ENCODE measurements at regions not wholly inside any gene's neighbourhood (a gene's known extent, or its start where the extent isn't known, plus 50 kb on each side); places are given as distances from the start of the nearest gene placed in this dataset.
"Not testable (repeated sequence)": the region's sequence is repeated elsewhere in the genome, so short reads cannot be mapped to it uniquely, and the experiment has no call there.

DNA sequence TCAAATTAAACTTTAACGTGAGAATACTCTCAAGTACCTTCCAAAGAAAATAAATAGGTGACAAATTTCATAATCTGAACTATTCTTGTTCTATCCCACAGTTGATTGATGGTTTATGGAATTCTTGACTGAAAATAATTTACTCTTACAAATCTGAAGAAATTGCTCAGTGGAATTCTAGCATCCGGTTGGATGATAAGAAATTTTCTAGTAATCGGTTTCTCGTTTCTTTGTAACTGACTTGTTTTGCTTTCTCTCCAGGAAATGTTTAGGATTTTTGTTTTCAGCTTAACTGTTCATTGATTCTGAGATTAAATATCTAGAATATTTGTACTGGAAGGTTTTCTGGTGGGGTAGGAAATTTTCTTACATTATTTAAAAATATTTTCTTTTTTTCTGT, 558.9 kb upstream of the ADAMTS5 start:
- Histone ChIP-seq H3K9ac (ENCODE audit: low read length) (no peak overlapping the region), H3K27ac (ENCODE audit: low read depth, low read length) (no peak overlapping the region), H3K9me3 (ENCODE audit: insufficient read depth, low read depth, low read length) (no peaks in the 10 kb centered on the region), H3K27me3 (ENCODE audit: insufficient read depth, low read length) (no peaks in the 10 kb centered on the region), H3K79me2 (ENCODE audit: insufficient read depth, low read length) (no peaks in the 10 kb centered on the region), H2AFZ (ENCODE audit: low read depth, low read length) (no peak overlapping the region), H3K36me3 (ENCODE audit: insufficient read depth, low read length) (no peaks in the 10 kb centered on the region), H3K4me3 (ENCODE audit: insufficient read depth, low read depth, low read length) (no peak overlapping the region), H4K20me1 (ENCODE audit: insufficient read depth, low read length) (no peaks in the 10 kb centered on the region), H3K4me1 (ENCODE audit: insufficient read depth, low read length) (no peaks in the 10 kb centered on the region), H3K4me2 (ENCODE audit: low read length) (no peak overlapping the region)
- Mint-ChIP-seq H3K4me3 (ENCODE audit: unreplicated experiment) (no peak overlapping the region), H3K27me3 (ENCODE audit: low read depth, unreplicated experiment) (no peaks in the 10 kb centered on the region), H3K4me1 (ENCODE audit: low read depth, unreplicated experiment) (peaks cover 2% of the 10 kb centered on the region), H3K9me3 (ENCODE audit: unreplicated experiment) (peaks cover 6% of the 10 kb centered on the region), H3K36me3 (ENCODE audit: low read depth, unreplicated experiment) (no peaks in the 10 kb centered on the region), H3K27ac (ENCODE audit: unreplicated experiment) (no peak overlapping the region)
- no peak for TF ChIP-seq EZH2 (IDR thresholded peaks at IDR 0.05; ENCODE audit: insufficient read depth, low read length)
- no peak for DNase-seq (ENCODE audit: low read depth)
- FAIRE-seq: no peak

DNA sequence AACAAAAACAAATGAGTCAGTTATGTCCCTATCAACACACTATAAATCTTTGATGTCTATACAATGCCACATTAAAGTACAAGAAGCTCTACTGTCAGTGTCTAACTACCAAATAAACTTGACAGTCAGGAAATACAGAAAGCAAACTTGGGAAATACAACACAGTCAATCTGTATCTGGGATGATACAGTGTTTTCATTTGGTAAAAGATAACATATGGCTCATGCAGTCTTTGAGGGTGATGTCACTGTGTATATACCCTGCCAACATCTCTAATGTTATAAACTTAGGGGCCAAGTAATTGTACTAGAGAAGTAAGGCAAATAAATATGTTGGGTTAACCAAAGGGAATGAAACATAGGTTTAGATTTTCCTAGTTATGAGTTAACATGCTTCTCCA, 552.5 kb upstream of the ADAMTS5 start:
- Mint-ChIP-seq H3K9me3 (ENCODE audit: unreplicated experiment) (peaks cover 15% of the 10 kb centered on the region), H3K27ac (ENCODE audit: unreplicated experiment) (peak overlapping the region; percentile 77), H3K27me3 (ENCODE audit: low read depth, unreplicated experiment) (no peaks in the 10 kb centered on the region), H3K4me3 (ENCODE audit: unreplicated experiment) (no peak overlapping the region), H3K36me3 (ENCODE audit: low read depth, unreplicated experiment) (no peaks in the 10 kb centered on the region), H3K4me1 (ENCODE audit: low read depth, unreplicated experiment) (peaks cover 8% of the 10 kb centered on the region)
- H3K79me2 ChIP-seq (ENCODE audit: insufficient read depth, low read length): no peaks in the 10 kb centered on the region
- TF ChIP-seq EZH2 (IDR thresholded peaks at IDR 0.05; ENCODE audit: insufficient read depth, low read length): no peak
- TF ChIP-seq, protein P1, sequence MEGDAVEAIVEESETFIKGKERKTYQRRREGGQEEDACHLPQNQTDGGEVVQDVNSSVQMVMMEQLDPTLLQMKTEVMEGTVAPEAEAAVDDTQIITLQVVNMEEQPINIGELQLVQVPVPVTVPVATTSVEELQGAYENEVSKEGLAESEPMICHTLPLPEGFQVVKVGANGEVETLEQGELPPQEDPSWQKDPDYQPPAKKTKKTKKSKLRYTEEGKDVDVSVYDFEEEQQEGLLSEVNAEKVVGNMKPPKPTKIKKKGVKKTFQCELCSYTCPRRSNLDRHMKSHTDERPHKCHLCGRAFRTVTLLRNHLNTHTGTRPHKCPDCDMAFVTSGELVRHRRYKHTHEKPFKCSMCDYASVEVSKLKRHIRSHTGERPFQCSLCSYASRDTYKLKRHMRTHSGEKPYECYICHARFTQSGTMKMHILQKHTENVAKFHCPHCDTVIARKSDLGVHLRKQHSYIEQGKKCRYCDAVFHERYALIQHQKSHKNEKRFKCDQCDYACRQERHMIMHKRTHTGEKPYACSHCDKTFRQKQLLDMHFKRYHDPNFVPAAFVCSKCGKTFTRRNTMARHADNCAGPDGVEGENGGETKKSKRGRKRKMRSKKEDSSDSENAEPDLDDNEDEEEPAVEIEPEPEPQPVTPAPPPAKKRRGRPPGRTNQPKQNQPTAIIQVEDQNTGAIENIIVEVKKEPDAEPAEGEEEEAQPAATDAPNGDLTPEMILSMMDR (IDR thresholded peaks at IDR 0.05; ENCODE audit: insufficient read depth, low read depth, low read length): no peak
- H3K4me3 ChIP-seq (ENCODE audit: insufficient read depth, low read depth, low read length): no peak overlapping the region
- H3K4me2 ChIP-seq (ENCODE audit: low read length): peak overlapping the region; percentile 7
- no peak for FAIRE-seq
- no peaks in the 10 kb centered on the region for H3K4me1 ChIP-seq (ENCODE audit: insufficient read depth, low read length)
- no peaks in the 10 kb centered on the region for H3K27me3 ChIP-seq (ENCODE audit: insufficient read depth, low read length)
- H3K27ac ChIP-seq (ENCODE audit: low read depth, low read length): peak overlapping the region; percentile 61
- no peaks in the 10 kb centered on the region for H4K20me1 ChIP-seq (ENCODE audit: insufficient read depth, low read length)
- DNase-seq (ENCODE audit: low read depth): peak; percentile 78
- H3K9me3 ChIP-seq (ENCODE audit: insufficient read depth, low read depth, low read length): peaks cover 8% of the 10 kb centered on the region
- H2AFZ ChIP-seq (ENCODE audit: low read depth, low read length): no peak overlapping the region
- H3K9ac ChIP-seq (ENCODE audit: low read length): no peak overlapping the region
- no peaks in the 10 kb centered on the region for H3K36me3 ChIP-seq (ENCODE audit: insufficient read depth, low read length)

DNA sequence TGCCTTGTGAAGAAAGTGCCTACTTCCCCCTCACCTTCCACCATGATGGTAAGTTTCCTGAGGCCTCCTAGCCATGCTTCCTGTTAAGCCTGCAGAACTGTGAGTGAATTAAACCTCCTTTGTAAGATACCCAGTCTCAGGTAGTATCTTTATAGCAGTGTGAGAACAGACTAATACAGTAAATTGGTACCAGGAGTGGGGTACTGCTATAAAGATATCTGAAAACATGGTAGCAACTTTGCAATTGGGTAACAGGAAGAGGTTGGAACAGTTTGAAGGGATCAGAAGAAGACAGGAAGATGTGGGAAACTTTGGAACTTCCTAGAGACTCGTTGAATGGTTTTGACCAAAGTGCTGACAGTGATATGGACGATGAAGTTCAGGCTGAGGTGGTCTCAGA, 550.3 kb upstream of the ADAMTS5 start:
- not testable (repeated sequence) for H3K36me3 ChIP-seq (ENCODE audit: insufficient read depth, low read length)

More for the DNA sequence above, 550.3 kb upstream of the ADAMTS5 start:
- not testable (repeated sequence) for FAIRE-seq; H3K36me3 Mint-ChIP-seq (ENCODE audit: low read depth, unreplicated experiment); DNase-seq (ENCODE audit: low read depth); H3K27ac Mint-ChIP-seq (ENCODE audit: unreplicated experiment); H3K27me3 ChIP-seq (ENCODE audit: insufficient read depth, low read length); H3K9ac ChIP-seq (ENCODE audit: low read length); H3K9me3 ChIP-seq (ENCODE audit: insufficient read depth, low read depth, low read length); H3K4me3 Mint-ChIP-seq (ENCODE audit: unreplicated experiment); H3K79me2 ChIP-seq (ENCODE audit: insufficient read depth, low read length); H3K27ac ChIP-seq (ENCODE audit: low read depth, low read length); H3K4me1 Mint-ChIP-seq (ENCODE audit: low read depth, unreplicated experiment); H3K4me1 ChIP-seq (ENCODE audit: insufficient read depth, low read length); H3K4me2 ChIP-seq (ENCODE audit: low read length); H4K20me1 ChIP-seq (ENCODE audit: insufficient read depth, low read length); H2AFZ ChIP-seq (ENCODE audit: low read depth, low read length); H3K4me3 ChIP-seq (ENCODE audit: insufficient read depth, low read depth, low read length); H3K27me3 Mint-ChIP-seq (ENCODE audit: low read depth, unreplicated experiment)
- peaks cover 15% of the 10 kb centered on the region for H3K9me3 Mint-ChIP-seq (ENCODE audit: unreplicated experiment)
